IMR-90 (cell line): ENCODE measurements at regions not wholly inside any gene's neighbourhood (a gene's known extent, or its start where the extent isn't known, plus 50 kb on each side); places are given as distances from the start of the nearest gene placed in this dataset.

Source experiments
- ATAC-seq: fragments of 200-7000 bp; cut with Tn5 transposase; 2 replicates; pipeline ENCODE4 v1.9.1; 2020; ENCODE audit warnings: low read depth, mild to moderate bottlenecking, moderate library complexity
- BruUV-seq: library from RNA; stranded (reverse); fragments of 400-500 nt; replicated peaks from 2 replicates; lab custom pipeline; 2021; lab: Mats Ljungman, UMichigan
- CTCF ChIA-PET: fragments of 300-600 bp; formaldehyde crosslinking; extraction: SDS; loops from one replicate; lab custom pipeline; 2021; ENCODE audit warnings: antibody characterized with exemption; lab: Yijun Ruan, JAX
- POLR2A ChIA-PET: fragments of 300-600 bp; sonication (Branson Sonifier 250); formaldehyde crosslinking; loops from one replicate; lab custom pipeline; 2022; ENCODE audit warnings: antibody characterized with exemption; ENCODE audit not compliant: unreplicated experiment; lab: Charles Lee
- DNase-seq: peaks from one replicate; pipeline ENCODE4 v3.0.0; 2013
- H2AFZ ChIP-seq: replicated peaks from 2 replicates; pipeline ENCODE3; 2013; ENCODE audit warnings: low read length, mild to moderate bottlenecking; ENCODE audit not compliant: poor library complexity
- H2AK5ac ChIP-seq: 2 replicates; pipeline ENCODE4 v1.6.1; 2013; ENCODE audit warnings: low read depth, low read length, inconsistent platforms
- H2AK9ac ChIP-seq: replicated peaks from 2 replicates; pipeline ENCODE3; 2013; ENCODE audit warnings: mild to moderate bottlenecking, low read depth, low read length, moderate library complexity; ENCODE audit not compliant: poor library complexity
- H2BK120ac ChIP-seq: 2 replicates; pipeline ENCODE4 v1.6.1; 2013; ENCODE audit warnings: low read depth, low read length, inconsistent platforms
- H2BK15ac ChIP-seq: 3 replicates; pipeline ENCODE4 v1.6.1; 2013; ENCODE audit warnings: low read depth, low read length, inconsistent platforms
- H2BK20ac ChIP-seq: 2 replicates; pipeline ENCODE4 v1.6.1; 2013; ENCODE audit warnings: low read depth, mild to moderate bottlenecking, inconsistent platforms, low read length, moderate library complexity
- H2BK5ac ChIP-seq: 2 replicates; pipeline ENCODE4 v1.6.1; 2013; ENCODE audit warnings: mild to moderate bottlenecking, low read depth, low read length, inconsistent platforms; ENCODE audit not compliant: poor library complexity, severe bottlenecking
- H3K14ac ChIP-seq: replicated peaks from 2 replicates; pipeline ENCODE4 v1.6.1; 2013; ENCODE audit warnings: low read depth, low read length, inconsistent platforms
- H3K18ac ChIP-seq: 2 replicates; pipeline ENCODE4 v1.6.1; 2013; ENCODE audit warnings: low read depth, low read length, control low read depth
- H3K23ac ChIP-seq: 2 replicates; pipeline ENCODE4 v1.6.1; 2013; ENCODE audit warnings: low read depth, low read length, inconsistent platforms
- H3K27ac ChIP-seq: 2 replicates; pipeline ENCODE4 v1.5.1; 2013; ENCODE audit warnings: mild to moderate bottlenecking, control low read depth, low read length; ENCODE audit not compliant: insufficient read depth
- H3K27me3 ChIP-seq: 2 replicates; pipeline ENCODE4 v1.6.1; 2013; ENCODE audit warnings: low read length; ENCODE audit not compliant: control insufficient read depth, insufficient read depth
- H3K36me3 ChIP-seq: 2 replicates; pipeline ENCODE4 v1.6.1; 2013; ENCODE audit warnings: low read length, mixed read lengths; ENCODE audit not compliant: control insufficient read depth, insufficient read depth
- H3K4ac ChIP-seq: 2 replicates; pipeline ENCODE4 v1.6.1; 2013; ENCODE audit warnings: low read depth, low read length, inconsistent platforms
- H3K4me1 ChIP-seq: 2 replicates; pipeline ENCODE4 v1.6.1; 2013; ENCODE audit warnings: low read length, mixed read lengths; ENCODE audit not compliant: control insufficient read depth, insufficient read depth
- H3K4me2 ChIP-seq: 2 replicates; pipeline ENCODE4 v1.6.1; 2013; ENCODE audit warnings: low read depth, mild to moderate bottlenecking, control low read depth, low read length, moderate library complexity
- H3K4me3 ChIP-seq: 2 replicates; pipeline ENCODE4 v1.5.1; 2013; ENCODE audit warnings: low read depth, mild to moderate bottlenecking, control low read depth, low read length, moderate library complexity; ENCODE audit not compliant: insufficient read depth
- H3K56ac ChIP-seq: 2 replicates; pipeline ENCODE4 v1.6.1; 2013; ENCODE audit warnings: low read length, inconsistent platforms; ENCODE audit not compliant: insufficient read depth; ENCODE audit errors: extremely low read depth
- H3K79me1 ChIP-seq, 2 experiments: 2 replicates each; pipeline ENCODE4 v1.6.1; 2013; ENCODE audit warnings: low read length in 2 of 2, inconsistent platforms in 1 of 2, low read depth in 1 of 2
- H3K9ac ChIP-seq: 2 replicates; pipeline ENCODE4 v1.6.1; 2013; ENCODE audit warnings: low read depth, low read length, control low read depth
- H3K9me1 ChIP-seq: 2 replicates; pipeline ENCODE4 v1.6.1; 2013; ENCODE audit warnings: low read length, inconsistent platforms; ENCODE audit not compliant: insufficient read depth
- H3K9me3 ChIP-seq: 2 replicates; pipeline ENCODE4 v1.6.1; 2013; ENCODE audit warnings: low read length; ENCODE audit not compliant: control insufficient read depth, insufficient read depth
- H4K20me1 ChIP-seq: 2 replicates; pipeline ENCODE4 v1.6.1; 2013; ENCODE audit warnings: low read length, inconsistent platforms; ENCODE audit not compliant: insufficient read depth
- H4K5ac ChIP-seq: 2 replicates; pipeline ENCODE4 v1.6.1; 2013; ENCODE audit warnings: mild to moderate bottlenecking, low read depth, low read length, control low read depth
- H4K8ac ChIP-seq, 2 experiments: 2 replicates each; pipeline ENCODE4 v1.6.1; 2013; ENCODE audit warnings: low read depth in 2 of 2, low read length in 2 of 2, control low read depth in 1 of 2, inconsistent platforms in 1 of 2
- H4K91ac ChIP-seq: 2 replicates; pipeline ENCODE4 v1.6.1; 2013; ENCODE audit warnings: low read depth, low read length, inconsistent platforms; ENCODE audit not compliant: insufficient read depth
- NFE2L2 ChIP-seq: fragments of 150-350 bp; IDR thresholded peaks from 2 replicates; pipeline ENCODE4 v1.6.1; 2016; ENCODE audit warnings: low read depth, mild to moderate bottlenecking, low read length
- RCOR1 ChIP-seq: IDR thresholded peaks from 2 replicates; pipeline ENCODE4 v1.6.1; 2012; ENCODE audit warnings: mild to moderate bottlenecking, low read length, improper control_type of control experiment; ENCODE audit not compliant: insufficient replicate concordance
- SMC3 ChIP-seq: fragments of 150-350 bp; IDR thresholded peaks from 2 replicates; pipeline ENCODE4 v1.6.1; 2016; ENCODE audit warnings: low read depth, mild to moderate bottlenecking, antibody characterized with exemption, low read length, moderate library complexity
- WGBS, 2 experiments: methylation state at CpG; one replicate each; pipeline versions ENCODE4 v1.1.5 to v1.1.7; 2013; ENCODE audit warnings: missing lambda C conversion rate in 2 of 2; ENCODE audit not compliant: insufficient read length in 1 of 2; ENCODE audit errors: extremely low coverage in 2 of 2; 5-methylcytosine and 5-hydroxymethylcytosine counted together
- dilution Hi-C: fragments of 300-500 bp; cut with HindIII; formaldehyde crosslinking; loops from one replicate; pipeline ENCODE4 v1.14.3; 2018; ENCODE audit warnings: low sequenced_read_pairs; ENCODE audit not compliant: unreplicated experiment
- in situ Hi-C: fragments of 300-500 bp; cut with MboI; formaldehyde crosslinking; loops from 3 replicates; pipeline ENCODE4 v1.14.3; 2019; ENCODE audit warnings: low sequenced_read_pairs, inconsistent platforms, mixed read lengths
- intact Hi-C: fragments of 100-400 bp; cut with micrococcal nuclease; formaldehyde crosslinking; loops from 2 replicates; pipeline ENCODE4 v1.10.0; 2022

DNA sequence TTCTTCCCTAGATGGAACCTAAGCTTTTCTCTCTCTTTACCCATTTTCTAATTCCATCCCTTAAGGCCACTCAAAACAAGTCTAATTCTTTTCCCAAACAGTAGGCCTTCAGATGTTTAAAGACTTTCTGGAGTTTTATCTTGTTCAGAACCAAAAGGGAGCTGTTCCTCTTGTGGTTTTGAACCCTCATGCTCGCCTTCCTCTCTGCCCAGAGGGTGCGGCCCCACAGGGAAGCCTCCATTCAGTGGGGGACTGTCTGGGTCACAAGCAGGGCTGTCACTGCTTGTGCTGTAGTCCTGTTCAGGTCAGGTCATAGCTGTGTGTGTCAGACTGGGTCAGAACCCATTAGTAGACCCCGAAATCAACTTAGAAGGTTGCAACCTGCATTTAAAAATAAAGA lies 56.5 kb downstream of the TET3 start:
- TF ChIP-seq RCOR1 (no peak), SMC3 (no peak), NFE2L2 (no peak)
- Histone ChIP-seq H3K79me1 (peaks cover 43 to 81% of the 10 kb centered on the region in 2 experiments), H3K27me3 (no peaks in the 10 kb centered on the region), H2BK15ac (no peak overlapping the region), H3K4me1 (peaks cover 5% of the 10 kb centered on the region; the same call in 1 of the 2 replicates), H2BK120ac (no peak overlapping the region), H3K27ac (no peak overlapping the region), H3K4me3 (no peak overlapping the region), H3K14ac (no peak overlapping the region), H3K4me2 (no peak overlapping the region), H4K8ac (no peak overlapping the region), H2BK20ac (no peak overlapping the region), H4K91ac (no peak overlapping the region), H4K5ac (no peak overlapping the region), H3K9me1 (peaks cover 16% of the 10 kb centered on the region; the same call in 1 of the 2 replicates), H3K18ac (no peak overlapping the region), H3K23ac (no peak overlapping the region), H3K9me3 (no peaks in the 10 kb centered on the region), H2AK9ac (no peak overlapping the region), H2AK5ac (no peak overlapping the region), H3K9ac (no peak overlapping the region), H3K4ac (no peak overlapping the region), H2BK5ac (no peak overlapping the region), H3K56ac (no peak overlapping the region), H2AFZ (no peak overlapping the region), H3K36me3 (peaks cover 1% of the 10 kb centered on the region; the same call in 1 of the 2 replicates), H4K20me1 (peaks cover 57% of the 10 kb centered on the region)
- intact Hi-C loops, result no loop called here
- no TSS peak for BruUV-seq
- in situ Hi-C loops, result no loop called here
- CTCF ChIA-PET, result interaction anchor here (0.8 kb wide), 1 partner anchor 28 kb away, joined by 3 read pairs; no protein-coding TSS in a partner anchor
- no peak for ATAC-seq
- POLR2A ChIA-PET, result interaction anchor here (0.5 kb wide), 1 partner anchor 38 kb away, joined by 7 read pairs; no protein-coding TSS in a partner anchor
- DNase-seq, result no peak
- dilution Hi-C loops, result no loop called here
- no CpG with 5 or more reads among the region's 3 CpGs for whole genome bisulfite sequencing, 2 experiments
